GM12878 (cell line): ENCODE measurements at regions not wholly inside any gene's neighbourhood (a gene's known extent, or its start where the extent isn't known, plus 50 kb on each side); places are given as distances from the start of the nearest gene placed in this dataset.

ENCODE experiments used
- ATAC-seq: fragments of 200-7000 bp; cut with Tn5 transposase; 3 replicates; pipeline ENCODE4 v1.9.1; 2020; ENCODE audit warnings: mild to moderate bottlenecking, moderate library complexity
- BruUV-seq: library from RNA; stranded (reverse); fragments of 400-500 nt; replicated peaks from 2 replicates; lab custom pipeline; 2021; lab: Mats Ljungman, UMichigan
- CTCF ChIA-PET: fragments of 300-600 bp; sonication (Branson Sonifier 250); formaldehyde crosslinking; extraction: SDS; loops from one replicate; lab custom pipeline; 2021; ENCODE audit warnings: inconsistent platforms; lab: Yijun Ruan, JAX
- POLR2A ChIA-PET: fragments of 350-600 bp; formaldehyde crosslinking; extraction: SDS; loops from one replicate; lab custom pipeline; 2021; ENCODE audit warnings: inconsistent platforms; lab: Charles Lee
- RAD21 ChIA-PET: fragments of 300-600 bp; sonication (Branson Sonifier 250); formaldehyde crosslinking; loops from one replicate; lab custom pipeline; 2023; ENCODE audit warnings: antibody characterized with exemption; ENCODE audit not compliant: unreplicated experiment; lab: Charles Lee
- SMC1A ChIA-PET: fragments of 300-600 bp; sonication (Branson Sonifier 250); formaldehyde crosslinking; loops from one replicate; lab custom pipeline; 2023; ENCODE audit not compliant: unreplicated experiment, uncharacterized antibody; lab: Charles Lee
- DNase-seq: peaks from one replicate; pipeline ENCODE4 v3.0.0-alpha.2; 2011; ENCODE audit warnings: low read depth, low spot score
- FAIRE-seq: peaks from 3 replicates; lab custom pipeline; 2011; peaks lifted over from hg19 to GRCh38; lab: Jason Lieb, UNC
- H2AFZ ChIP-seq: 2 replicates; pipeline ENCODE4 v1.6.0; 2011; ENCODE audit warnings: low read depth, low read length, control low read depth; ENCODE audit not compliant: control insufficient read depth
- H3K27ac ChIP-seq: 2 replicates; pipeline ENCODE4 v1.5.1; 2011; ENCODE audit warnings: control low read depth; ENCODE audit not compliant: control insufficient read depth, insufficient read depth
- H3K27me3 ChIP-seq, 2 experiments: replicated peaks in 1 of 2; 2 replicates each; pipeline versions ENCODE4 v1.6.0 to v1.6.1; 2011; ENCODE audit warnings: low read length in 1 of 2; ENCODE audit not compliant: control insufficient read depth in 2 of 2, insufficient read depth in 2 of 2
- H3K36me3 ChIP-seq, 2 experiments: 2 replicates each; pipeline ENCODE4 v1.5.1; 2011; ENCODE audit warnings: low read length in 1 of 2; ENCODE audit not compliant: control insufficient read depth in 2 of 2, insufficient read depth in 2 of 2
- H3K4me1 ChIP-seq: 2 replicates; pipeline ENCODE4 v1.6.1; 2011; ENCODE audit warnings: mild to moderate bottlenecking, low read length, moderate library complexity, mixed read lengths; ENCODE audit not compliant: control insufficient read depth, insufficient read depth
- H3K4me2 ChIP-seq: 2 replicates; pipeline ENCODE4 v1.6.0; 2011; ENCODE audit warnings: control low read depth; ENCODE audit not compliant: control insufficient read depth, insufficient read depth
- H3K4me3 ChIP-seq: fragments of 200-600 bp; sonication (generic); 2 replicates; pipeline ENCODE4 v1.5.1; 2016
- H3K79me2 ChIP-seq: 2 replicates; pipeline ENCODE4 v1.6.0; 2011; ENCODE audit warnings: low read length; ENCODE audit not compliant: control insufficient read depth, insufficient read depth
- H3K9ac ChIP-seq: 2 replicates; pipeline ENCODE4 v1.8.0; 2011; ENCODE audit warnings: low read length, control low read depth, mixed read lengths; ENCODE audit not compliant: control insufficient read depth, insufficient read depth
- H3K9me3 ChIP-seq: replicated peaks from 3 replicates; pipeline ENCODE4 v1.5.1; 2011; ENCODE audit warnings: mild to moderate bottlenecking, low read length; ENCODE audit not compliant: control insufficient read depth, insufficient read depth
- H4K20me1 ChIP-seq: 2 replicates; pipeline ENCODE4 v1.6.0; 2011; ENCODE audit not compliant: control insufficient read depth, insufficient read depth
- CEBPB ChIP-seq, 2 experiments: fragments of 150-350 bp in 1 of 2; IDR thresholded peaks; 2 replicates each; pipeline ENCODE4 v1.6.1; 2012 to 2014; ENCODE audit warnings: low read depth in 2 of 2, low read length in 2 of 2, borderline replicate concordance in 1 of 2, inconsistent platforms in 1 of 2
- E4F1 ChIP-seq: fragments of 450-650 bp; IDR thresholded peaks from 2 replicates; pipeline ENCODE4 v1.6.1; 2018; ENCODE audit warnings: borderline replicate concordance, mild to moderate bottlenecking; ENCODE audit not compliant: partially characterized antibody
- ESRRA ChIP-seq: IDR thresholded peaks from 2 replicates; pipeline ENCODE4 v1.6.1; 2012; ENCODE audit warnings: mild to moderate bottlenecking, low read length, improper control_type of control experiment
- FOS ChIP-seq: IDR thresholded peaks from 3 replicates; pipeline ENCODE4 v1.6.1; 2011; ENCODE audit warnings: borderline replicate concordance; ENCODE audit not compliant: insufficient read length; ENCODE audit errors: extremely low read depth
- GABPA ChIP-seq: IDR thresholded peaks from 2 replicates; pipeline ENCODE4 v1.6.1; 2014; ENCODE audit warnings: antibody characterized with exemption, low read depth, mild to moderate bottlenecking, inconsistent platforms
- MAX ChIP-seq: IDR thresholded peaks from 2 replicates; pipeline ENCODE4 v1.6.1; 2012; ENCODE audit warnings: low read depth, low read length, improper control_type of control experiment
- NFIC ChIP-seq: IDR thresholded peaks from 2 replicates; pipeline ENCODE4 v1.6.1; 2012; ENCODE audit warnings: low read depth, mild to moderate bottlenecking, inconsistent platforms, low read length, moderate library complexity
- NFYA ChIP-seq: IDR thresholded peaks from 2 replicates; pipeline ENCODE4 v1.6.1; 2011; ENCODE audit warnings: low read depth, mild to moderate bottlenecking, low read length, improper control_type of control experiment, borderline replicate concordance
- ZNF622 ChIP-seq: fragments of 450-650 bp; IDR thresholded peaks from 2 replicates; pipeline ENCODE4 v1.6.1; 2017; ENCODE audit warnings: mild to moderate bottlenecking, inconsistent platforms
- WGBS: methylation state at CpG from one replicate; pipeline ENCODE4 v1.1.6; 2016; ENCODE audit warnings: low lambda C conversion rate; ENCODE audit not compliant: insufficient replicate concordance, insufficient coverage; ENCODE audit errors: missing lambda C conversion rate; 5-methylcytosine and 5-hydroxymethylcytosine counted together
- in situ Hi-C: fragments of 300-500 bp; cut with MboI; formaldehyde crosslinking; loops from 9 replicates; pipeline ENCODE4 v1.14.3; 2018; ENCODE audit warnings: mixed read lengths
- intact Hi-C: fragments of 100-400 bp; cut with micrococcal nuclease; formaldehyde crosslinking; loops from one replicate; pipeline ENCODE4 v1.14.2; 2022; ENCODE audit not compliant: unreplicated experiment

- no peaks in the 10 kb centered on the region for H3K27me3 ChIP-seq
- no peak for FAIRE-seq
- RAD21 ChIA-PET = no interaction called here
- intact Hi-C loops = no loop called here
- no peak overlapping the region for H3K9ac ChIP-seq
- no peak for TF ChIP-seq E4F1
- TF ChIP-seq, all 136 proteins: peak for 0
- H4K20me1 ChIP-seq = no peaks in the 10 kb centered on the region
- no peaks in the 10 kb centered on the region for H3K36me3 ChIP-seq
- H2AFZ ChIP-seq = no peak overlapping the region
- in situ Hi-C loops = no loop called here
- DNase-seq (no peak), ATAC-seq (no peak)
- H3K4me2 ChIP-seq = no peak overlapping the region
- BruUV-seq = no TSS peak
- no peak overlapping the region for H3K27ac ChIP-seq
- H3K9me3 ChIP-seq = no peaks in the 10 kb centered on the region
- POLR2A ChIA-PET = no interaction called here
- no peaks in the 10 kb centered on the region for H3K4me1 ChIP-seq
- CTCF ChIA-PET = interaction anchor here (0.5 kb wide), 1 partner anchor 60 kb away, joined by 3 read pairs; no protein-coding TSS in a partner anchor
- SMC1A ChIA-PET = interaction anchor here (0.9 kb wide), 1 partner anchor 34 kb away, joined by 3 read pairs; no protein-coding TSS in a partner anchor
- H3K4me3 ChIP-seq = no peak overlapping the region
- H3K79me2 ChIP-seq = no peaks in the 10 kb centered on the region
Observed at GRCh38 chr15:39236375-39236774, 344.5 kb upstream of the THBS1 start.

GRCh38 chr15:39238443-39238842, 342.4 kb upstream of the THBS1 start:
- intact Hi-C loops (no loop called here), in situ Hi-C loops (no loop called here)
- no peaks in the 10 kb centered on the region for H3K4me1 ChIP-seq
- FAIRE-seq (no peak), DNase-seq (no peak), ATAC-seq (no peak)
- BruUV-seq = no TSS peak
- H3K4me3 ChIP-seq = no peak overlapping the region
- H3K36me3 ChIP-seq = no peaks in the 10 kb centered on the region
- no peaks in the 10 kb centered on the region for H3K27me3 ChIP-seq
- SMC1A ChIA-PET = no interaction called here
- CTCF ChIA-PET = no interaction called here
- H3K27ac ChIP-seq = no peak overlapping the region
- no peak overlapping the region for H3K4me2 ChIP-seq
- POLR2A ChIA-PET = no interaction called here
- RAD21 ChIA-PET = no interaction called here
- H3K9me3 ChIP-seq = no peaks in the 10 kb centered on the region
- H2AFZ ChIP-seq = no peak overlapping the region
- TF ChIP-seq NFIC = no peak
- no peak for TF ChIP-seq FOS
- TF ChIP-seq NFYA = no peak
- no peak for TF ChIP-seq ZNF622
- TF ChIP-seq ESRRA = no peak
- TF ChIP-seq CEBPB (IDR thresholded peaks at IDR 0.05; ENCODE audit: borderline replicate concordance in 1 of 2, low read depth in 2 of 2, low read length in 2 of 2) = no peak
- TF ChIP-seq MAX = no peak
- TF ChIP-seq GABPA = no peak
- no peaks in the 10 kb centered on the region for H3K79me2 ChIP-seq
- no peak overlapping the region for H3K9ac ChIP-seq
- 54% methylated on average over 6 of the region's 6 CpGs for WGBS
- no peaks in the 10 kb centered on the region for H4K20me1 ChIP-seq
